Astrocyte of the cerebellum (primary cell): ENCODE measurements at regions not wholly inside any gene's neighbourhood (a gene's known extent, or its start where the extent isn't known, plus 50 kb on each side); places are given as distances from the start of the nearest gene placed in this dataset.

Experiments used
- DNase-seq: peaks from one replicate; pipeline ENCODE4 v3.0.0-alpha.2; 2011; ENCODE audit warnings: low read depth
- H3K4me3 ChIP-seq: 2 replicates; pipeline ENCODE4 v1.5.1; 2011; ENCODE audit warnings: mild to moderate bottlenecking, low read depth, low read length, moderate library complexity
- CTCF ChIP-seq: IDR thresholded peaks from 2 replicates; pipeline ENCODE4 v1.5.1; 2012; ENCODE audit warnings: low read length, low read depth, moderate library complexity, mild to moderate bottlenecking; ENCODE audit errors: missing control alignments
- in situ Hi-C: cut with HindIII; loops from 2 replicates; pipeline ENCODE4 v1.10.0; 2017; ENCODE audit warnings: low sequenced_read_pairs

DNA sequence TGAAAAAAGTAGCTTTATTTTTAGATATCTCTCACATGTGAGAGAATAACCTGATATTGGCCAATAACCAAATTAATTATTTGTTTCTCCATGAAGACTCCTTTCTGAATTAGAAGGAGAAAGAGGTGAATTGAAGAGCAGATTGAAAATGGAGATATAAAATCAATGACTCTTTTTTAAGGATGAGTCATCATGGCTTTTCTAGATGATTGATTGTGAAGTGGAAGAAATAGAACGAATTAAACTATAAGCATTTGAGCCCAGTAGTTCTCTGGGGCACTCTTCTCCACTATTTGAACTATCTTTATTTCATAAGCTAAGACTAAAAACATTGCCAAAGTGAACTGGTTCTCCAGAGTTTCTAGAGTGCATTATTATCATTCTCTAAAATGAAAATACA, 137.2 kb upstream of the EDNRA start:
- no peak for TF ChIP-seq CTCF
- DNase-seq, result no peak
- in situ Hi-C loops, result no loop called here
- H3K4me3 ChIP-seq, result no peak overlapping the region

DNA sequence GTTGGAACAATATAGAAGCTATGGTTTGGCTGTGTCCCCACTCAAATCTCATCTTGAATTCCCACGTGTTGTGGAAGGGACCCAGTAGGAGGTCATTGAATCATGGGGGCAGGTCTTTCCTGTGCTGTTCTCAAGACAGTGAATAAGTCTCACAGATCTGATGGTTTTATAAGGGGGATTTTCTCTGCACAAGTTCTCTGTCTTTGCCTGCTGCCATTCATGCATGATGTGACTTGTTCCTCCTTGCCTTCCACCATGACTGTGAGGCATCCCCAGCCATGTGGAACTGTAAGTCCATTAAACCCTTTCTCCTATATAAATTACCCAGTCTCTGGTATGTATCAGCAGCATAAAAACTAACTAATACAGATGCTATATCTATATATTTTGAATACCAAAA, 135.2 kb upstream of the EDNRA start:
- TF ChIP-seq CTCF, result no peak
- H3K4me3 ChIP-seq, result no peak overlapping the region
- DNase-seq, result no peak
- in situ Hi-C loops, result no loop called here

DNA sequence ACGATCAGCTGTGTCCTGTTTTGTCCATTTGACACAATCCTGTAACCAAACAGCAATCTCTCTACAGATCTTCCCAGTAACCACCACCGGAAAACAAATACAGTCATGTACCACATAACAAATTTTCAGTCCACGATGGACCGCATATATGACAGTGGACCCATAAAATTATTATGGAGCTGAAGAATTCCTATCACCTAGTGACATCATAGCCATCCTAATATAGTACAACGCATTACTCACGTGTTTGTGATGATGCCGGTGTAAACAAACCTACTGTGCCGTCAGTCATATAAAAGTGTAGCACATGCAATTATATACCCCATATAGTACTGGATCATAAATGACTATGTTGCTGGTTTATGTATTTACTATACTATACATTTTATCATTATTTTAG, 133.7 kb upstream of the EDNRA start:
- no peak for DNase-seq
- in situ Hi-C loops, result no loop called here
- no peak overlapping the region for H3K4me3 ChIP-seq
- no peak for TF ChIP-seq CTCF

DNA sequence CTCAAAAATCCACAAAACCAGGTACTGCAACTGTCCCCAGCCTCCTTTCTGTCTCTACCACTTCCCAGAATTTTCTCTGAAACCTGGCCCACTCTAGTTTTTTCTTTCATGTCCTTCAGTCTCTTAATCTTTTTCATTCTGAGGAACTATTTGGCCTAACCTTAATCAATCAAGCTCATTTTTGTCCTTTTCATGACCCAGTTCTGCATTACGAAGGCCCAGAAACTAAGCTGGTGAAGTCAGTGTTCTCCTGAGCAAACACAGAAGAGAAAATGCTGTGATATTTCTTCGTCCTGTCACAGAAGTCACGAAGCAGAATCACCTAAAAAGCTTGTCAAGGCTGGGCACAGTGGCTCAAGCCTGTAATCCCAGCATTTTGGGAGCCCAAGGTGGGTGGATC, 131.7 kb upstream of the EDNRA start:
- no peak for TF ChIP-seq CTCF
- no peak overlapping the region for H3K4me3 ChIP-seq
- DNase-seq, result no peak
- in situ Hi-C loops, result no loop called here

GRCh38 chr4:147351083-147351787, 129.7 kb upstream of the EDNRA start:
- H3K4me3 ChIP-seq, result no peak overlapping the region
- in situ Hi-C loops, result no loop called here
- TF ChIP-seq CTCF, result no peak
- no peak for DNase-seq

- no peak for DNase-seq
- no peak for TF ChIP-seq CTCF
- in situ Hi-C loops, result no loop called here
- H3K4me3 ChIP-seq, result no peak overlapping the region
Measured at GRCh38 chr4:147354237-147354636, 126.7 kb upstream of the EDNRA start.
